Adrenal gland (tissue), 9 donors: ENCODE measurements at regions not wholly inside any gene's neighbourhood (a gene's known extent, or its start where the extent isn't known, plus 50 kb on each side); places are given as distances from the start of the nearest gene placed in this dataset.

ENCODE experiments used
- DNase-seq, 7 donors: peaks; one replicate each; pipeline ENCODE4 v3.0.0-alpha.2; 2019 to 2020
- H3K27ac ChIP-seq, 5 donors: fragments of 200-600 bp; sonication (generic) in 4 of 5; 1 replicate in 3 of 5; 2 replicates in 2 of 5; pipeline versions ENCODE4 v1.5.1 to v1.8.0; 2016 to 2020; ENCODE audit warnings: mild to moderate bottlenecking in 1 of 5
- H3K27me3 ChIP-seq: fragments of 200-600 bp; 2 replicates; pipeline ENCODE4 v1.8.0; 2021
- H3K36me3 ChIP-seq, 2 donors: fragments of 200-600 bp; replicated peaks in 1 of 2; 1 replicate in 1 of 2; 2 replicates in 1 of 2; pipeline versions ENCODE4 v1.5.1 to v1.8.0; 2018 to 2022
- H3K4me1 ChIP-seq, 2 donors: fragments of 200-600 bp; replicated peaks in 1 of 2; 1 replicate in 1 of 2; 2 replicates in 1 of 2; pipeline versions ENCODE4 v1.5.1 to v1.8.0; 2018 to 2021
- H3K4me3 ChIP-seq, 4 donors: fragments of 200-600 bp; sonication (generic) in 3 of 4; one replicate each; pipeline ENCODE4 v1.5.1; 2016 to 2018
- H3K9me3 ChIP-seq, 3 donors: fragments of 200-600 bp; sonication (generic) in 1 of 3; replicated peaks in 1 of 3; 1 replicate in 2 of 3; 2 replicates in 1 of 3; pipeline versions ENCODE4 v1.5.1 to v1.8.0; 2016 to 2021
- POLR2A ChIP-seq, 2 donors: fragments of 450-650 bp; IDR thresholded peaks; one replicate each; pipeline ENCODE4 v1.6.1; 2017; ENCODE audit warnings: antibody characterized with exemption in 2 of 2, mild to moderate bottlenecking in 2 of 2, moderate library complexity in 1 of 2
- WGBS, 4 donors: extraction: QIAGEN DNeasy Blood & Tissue Kit in 2 of 4; methylation state at CpG; one replicate each; pipeline versions ENCODE4 v1.1.5 to v1.1.7; 2013 to 2017; 5-methylcytosine and 5-hydroxymethylcytosine counted together
- intact Hi-C, 2 donors: fragments of 100-400 bp; cut with DNase I; formaldehyde crosslinking; loops; one replicate each; pipeline versions ENCODE4 v1.14.1 to v1.15.0; 2022 to 2023
- TF ChIP-seq, protein P1 (sequence below), 6 experiments: fragments of 450-650 bp in 4 of 6; fragments of 200-600 bp in 2 of 6; sonication (generic) in 1 of 6; IDR thresholded peaks; 1 replicate in 5 of 6; 2 replicates in 1 of 6; pipeline versions ENCODE4 v1.5.1 to v1.8.0; 2016 to 2021; ENCODE audit warnings: antibody characterized with exemption in 6 of 6, mild to moderate bottlenecking in 2 of 6, moderate library complexity in 1 of 6
- donor health status: healthy with polysubstance abuse.
- donor health status: Bipolar disorder and iron deficiency.
- donor health status: DM: yes; HTN: yes; CAD: no.
- donor health status: DM: no; HTN: no; CAD: no.
- donor health status: DM: no; HTN: no; CAD: no.

DNA sequence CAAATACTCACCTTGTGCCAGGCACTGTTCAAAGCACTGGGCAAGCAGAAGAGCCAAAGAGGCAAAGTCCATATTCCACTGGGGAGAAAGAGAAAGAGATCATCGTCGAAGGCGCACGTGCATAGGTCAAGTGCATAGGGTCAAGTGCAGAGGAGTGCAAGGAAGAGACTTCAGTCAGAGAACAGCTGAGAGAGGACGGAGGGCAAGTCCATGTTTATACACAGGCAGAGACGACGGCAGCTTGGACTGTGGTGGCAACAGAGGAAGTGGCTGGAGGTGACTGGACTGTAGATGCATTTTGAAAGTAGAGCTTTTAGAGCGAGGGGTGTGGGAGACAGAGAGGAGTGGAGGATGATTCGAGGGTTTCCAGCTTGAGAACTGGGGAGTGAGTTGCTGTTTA, 74.7 kb upstream of the SDK2 start:
- no peaks in the 10 kb centered on the region for H3K36me3 ChIP-seq
- intact Hi-C loops = no loop called here

DNA sequence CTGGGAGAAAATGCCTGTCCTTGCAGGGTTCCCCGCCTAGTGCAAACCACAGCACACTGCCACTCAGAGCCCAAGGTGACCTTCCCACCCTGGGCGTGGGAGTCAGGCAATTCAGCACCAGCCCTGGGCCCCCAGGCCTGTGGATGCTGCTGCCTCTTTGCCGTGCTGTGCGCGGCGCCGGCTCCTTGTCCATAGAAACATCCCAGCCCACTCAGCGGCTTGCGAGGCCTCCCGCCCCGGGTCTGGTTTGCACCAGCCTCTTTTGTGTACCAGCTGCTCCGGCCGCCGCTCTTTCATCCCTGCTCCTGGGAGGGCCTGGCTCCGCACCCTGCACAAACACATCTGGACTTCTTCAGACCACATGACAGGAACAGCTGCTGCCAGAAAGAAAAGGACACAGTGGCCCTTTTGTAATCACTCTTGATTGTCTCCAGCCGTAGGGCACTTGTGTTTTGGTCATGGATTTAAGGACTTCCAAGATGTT, 75.4 kb upstream of the SDK2 start:
- peak overlapping the region in 1 of 5 donors; percentile 30 for H3K27ac ChIP-seq
- 56 to 82% (median 69%) methylated on average over 6 to 16 of the region's 16 CpGs for WGBS, 4 donors
- no peaks in the 10 kb centered on the region for H3K27me3 ChIP-seq
- TF ChIP-seq POLR2A (IDR thresholded peaks at IDR 0.05) = no peak
- TF ChIP-seq, protein P1, sequence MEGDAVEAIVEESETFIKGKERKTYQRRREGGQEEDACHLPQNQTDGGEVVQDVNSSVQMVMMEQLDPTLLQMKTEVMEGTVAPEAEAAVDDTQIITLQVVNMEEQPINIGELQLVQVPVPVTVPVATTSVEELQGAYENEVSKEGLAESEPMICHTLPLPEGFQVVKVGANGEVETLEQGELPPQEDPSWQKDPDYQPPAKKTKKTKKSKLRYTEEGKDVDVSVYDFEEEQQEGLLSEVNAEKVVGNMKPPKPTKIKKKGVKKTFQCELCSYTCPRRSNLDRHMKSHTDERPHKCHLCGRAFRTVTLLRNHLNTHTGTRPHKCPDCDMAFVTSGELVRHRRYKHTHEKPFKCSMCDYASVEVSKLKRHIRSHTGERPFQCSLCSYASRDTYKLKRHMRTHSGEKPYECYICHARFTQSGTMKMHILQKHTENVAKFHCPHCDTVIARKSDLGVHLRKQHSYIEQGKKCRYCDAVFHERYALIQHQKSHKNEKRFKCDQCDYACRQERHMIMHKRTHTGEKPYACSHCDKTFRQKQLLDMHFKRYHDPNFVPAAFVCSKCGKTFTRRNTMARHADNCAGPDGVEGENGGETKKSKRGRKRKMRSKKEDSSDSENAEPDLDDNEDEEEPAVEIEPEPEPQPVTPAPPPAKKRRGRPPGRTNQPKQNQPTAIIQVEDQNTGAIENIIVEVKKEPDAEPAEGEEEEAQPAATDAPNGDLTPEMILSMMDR (IDR thresholded peaks at IDR 0.05) = no peak
- no peaks in the 10 kb centered on the region for H3K4me1 ChIP-seq
- intact Hi-C loops = no loop called here
- no peaks in the 10 kb centered on the region for H3K9me3 ChIP-seq
- no peak overlapping the region for H3K4me3 ChIP-seq
- H3K36me3 ChIP-seq = no peaks in the 10 kb centered on the region
- DNase-seq = peak in 4 of 7 donors; percentile 15 to 89 (median 26)

More for the DNA sequence above, 74.7 kb upstream of the SDK2 start:
- H3K27ac ChIP-seq = peak overlapping the region in 1 of 5 donors; percentile 30
- no peak for DNase-seq
- no peak overlapping the region for H3K4me3 ChIP-seq
- TF ChIP-seq POLR2A (IDR thresholded peaks at IDR 0.05) = no peak
- TF ChIP-seq, protein P1 (IDR thresholded peaks at IDR 0.05) = no peak
- H3K4me1 ChIP-seq = no peaks in the 10 kb centered on the region
- no peaks in the 10 kb centered on the region for H3K27me3 ChIP-seq
- WGBS, 4 donors = 56 to 68% (median 58%) methylated on average over 9 of the region's 9 CpGs
- no peaks in the 10 kb centered on the region for H3K9me3 ChIP-seq

DNA sequence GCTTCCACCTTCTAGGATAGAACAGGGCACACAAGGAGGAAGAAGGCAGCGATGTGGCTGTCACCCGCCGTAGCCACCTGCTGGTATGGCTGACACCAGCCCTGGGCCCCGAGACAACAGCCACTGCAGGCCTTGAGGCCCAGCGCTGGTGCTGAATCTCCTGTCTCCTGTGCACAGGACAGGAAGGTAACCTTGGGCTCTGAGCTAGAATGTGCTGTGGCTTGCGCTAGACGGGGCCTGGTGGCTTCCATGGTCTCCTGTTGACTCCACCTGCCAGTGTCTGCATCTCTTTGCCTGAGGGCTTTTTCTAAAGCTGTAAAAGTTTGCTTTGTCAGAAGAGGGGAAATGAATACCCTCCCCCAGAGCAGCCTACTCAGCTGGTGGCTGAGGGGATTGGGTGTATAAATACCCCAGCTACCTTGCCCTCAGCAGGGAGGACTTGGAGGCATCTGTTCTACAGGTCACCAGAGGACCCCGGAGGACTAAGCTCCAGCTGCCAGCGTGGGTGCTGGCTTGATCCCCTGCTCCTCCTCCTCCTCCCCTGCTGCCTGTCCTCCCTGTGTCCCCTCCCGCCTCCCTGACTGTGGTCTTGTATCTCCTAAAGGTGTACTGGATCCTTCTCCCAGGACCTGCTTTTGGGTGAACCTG, 76.1 kb upstream of the SDK2 start:
- Histone ChIP-seq H3K27me3 (no peaks in the 10 kb centered on the region), H3K9me3 (no peaks in the 10 kb centered on the region), H3K36me3 (no peaks in the 10 kb centered on the region), H3K4me3 (no peak overlapping the region), H3K27ac (peak overlapping the region in 1 of 5 donors; percentile 30), H3K4me1 (no peaks in the 10 kb centered on the region)
- intact Hi-C loops = no loop called here
- DNase-seq = no peak
- no peak for TF ChIP-seq POLR2A (IDR thresholded peaks at IDR 0.05)
- TF ChIP-seq, protein P1 (IDR thresholded peaks at IDR 0.05) = no peak
- WGBS, 4 donors = 85 to 98% (median 90%) methylated on average over 5 to 10 of the region's 10 CpGs

DNA sequence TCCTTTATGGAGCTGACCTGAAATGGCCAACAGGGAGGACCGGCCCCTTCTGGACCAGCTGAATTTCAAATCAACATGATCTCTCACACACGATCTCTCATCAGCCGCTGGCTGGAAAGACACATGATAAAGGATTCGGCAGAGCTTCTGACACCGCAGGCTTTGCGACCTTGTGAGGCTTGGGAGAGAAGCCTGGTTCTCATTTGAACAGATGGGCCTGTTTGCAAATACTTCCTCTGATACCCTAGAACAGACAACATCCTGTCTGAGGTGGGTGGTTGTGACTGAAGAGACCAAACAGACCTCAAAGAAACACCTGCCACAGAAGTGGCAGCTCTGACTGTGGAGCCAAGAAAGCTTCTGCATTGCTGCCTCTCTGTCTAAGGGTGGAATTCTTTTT, 77.9 kb upstream of the SDK2 start:
- Histone ChIP-seq H3K27ac (no peak overlapping the region), H3K9me3 (no peaks in the 10 kb centered on the region), H3K4me3 (no peak overlapping the region), H3K4me1 (no peaks in the 10 kb centered on the region), H3K27me3 (no peaks in the 10 kb centered on the region), H3K36me3 (no peaks in the 10 kb centered on the region)
- TF ChIP-seq, protein P1 (IDR thresholded peaks at IDR 0.05) = no peak
- TF ChIP-seq POLR2A (IDR thresholded peaks at IDR 0.05) = no peak
- intact Hi-C loops = no loop called here
- DNase-seq = no peak
- 71 to 95% (median 81%) methylated on average over 6 of the region's 6 CpGs for WGBS, 4 donors
